HUES6 (cell line): ENCODE measurements at regions not wholly inside any gene's neighbourhood (a gene's known extent, or its start where the extent isn't known, plus 50 kb on each side); places are given as distances from the start of the nearest gene placed in this dataset.

Source experiments
- H3K27ac ChIP-seq: 2 replicates; pipeline ENCODE4 v1.7.0; 2013; ENCODE audit warnings: low read depth, mild to moderate bottlenecking, low read length, inconsistent platforms
- H3K27me3 ChIP-seq: 2 replicates; pipeline ENCODE4 v1.6.1; 2013; ENCODE audit warnings: low read length; ENCODE audit not compliant: control insufficient read depth, insufficient read depth
- H3K36me3 ChIP-seq: 2 replicates; pipeline ENCODE4 v1.6.1; 2013; ENCODE audit warnings: low read length; ENCODE audit not compliant: control insufficient read depth, insufficient read depth
- H3K4me1 ChIP-seq: 2 replicates; pipeline ENCODE4 v1.6.1; 2013; ENCODE audit warnings: low read length; ENCODE audit not compliant: control insufficient read depth, insufficient read depth
- H3K4me3 ChIP-seq: 2 replicates; pipeline ENCODE4 v1.5.1; 2013; ENCODE audit warnings: low read depth, low read length
- H3K9ac ChIP-seq: one replicate; pipeline ENCODE4 v1.6.1; 2013; ENCODE audit warnings: mild to moderate bottlenecking, low read length
- H3K9me3 ChIP-seq: 2 replicates; pipeline ENCODE4 v1.6.1; 2013; ENCODE audit warnings: low read depth, low read length; ENCODE audit not compliant: control insufficient read depth, insufficient read depth

DNA sequence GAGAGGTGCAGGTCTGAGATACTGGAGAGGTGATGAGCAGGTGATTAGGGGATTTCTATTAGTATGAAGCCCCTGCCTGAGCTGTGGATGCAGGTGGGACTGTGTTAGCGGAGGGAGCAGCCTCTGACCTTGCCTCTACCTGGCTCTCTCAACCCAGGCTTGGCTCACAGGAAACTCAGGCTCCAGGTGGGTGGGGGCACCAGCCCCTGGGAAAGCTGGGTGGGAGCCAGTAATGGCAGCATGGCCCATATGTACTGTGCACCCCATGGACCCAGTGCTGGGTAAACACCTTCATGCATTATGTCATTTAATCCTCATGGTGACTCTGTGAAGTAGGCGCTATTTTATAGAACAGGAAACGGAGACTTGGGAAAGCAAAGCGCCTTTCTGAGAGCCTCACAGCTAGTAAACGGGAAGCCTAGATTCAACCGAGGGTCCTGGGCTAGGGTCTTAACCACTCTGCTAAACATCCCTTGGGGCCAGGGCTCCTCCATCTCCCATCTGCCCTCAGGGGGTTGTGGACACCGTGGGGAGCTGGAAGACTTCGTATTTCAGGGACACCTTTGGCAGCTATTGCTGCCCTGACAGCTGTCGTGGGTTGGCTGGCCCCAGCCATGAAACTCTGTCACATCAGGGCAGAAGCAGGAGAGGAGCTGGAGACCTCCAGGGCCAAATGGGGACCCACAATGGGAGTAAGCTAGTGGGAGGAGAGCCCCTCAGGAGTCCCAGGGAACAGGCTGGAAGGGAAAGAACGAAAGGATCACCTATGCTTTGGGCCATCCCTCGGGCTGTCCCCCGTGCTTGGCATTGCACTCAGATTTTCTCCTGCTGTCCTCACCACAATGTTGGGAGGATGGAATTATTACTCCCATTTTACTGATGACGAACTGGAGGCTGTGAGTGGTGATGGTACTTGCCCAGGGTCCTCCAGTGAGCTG, 59.6 kb upstream of the CSF3R start:
- H3K4me1 ChIP-seq = no peaks in the 10 kb centered on the region
- no peak overlapping the region for H3K4me3 ChIP-seq
- no peaks in the 10 kb centered on the region for H3K36me3 ChIP-seq
- H3K9ac ChIP-seq = no peak overlapping the region
- no peak overlapping the region for H3K27ac ChIP-seq
- no peaks in the 10 kb centered on the region for H3K9me3 ChIP-seq
- H3K27me3 ChIP-seq = peaks cover 5% of the 10 kb centered on the region

- Histone ChIP-seq H3K27me3 (no peaks in the 10 kb centered on the region), H3K9ac (no peak overlapping the region), H3K36me3 (no peaks in the 10 kb centered on the region), H3K9me3 (no peaks in the 10 kb centered on the region), H3K4me3 (no peak overlapping the region), H3K4me1 (no peaks in the 10 kb centered on the region), H3K27ac (no peak overlapping the region)
Observed at GRCh38 chr1:36540056-36540455, 57.3 kb upstream of the CSF3R start.

- Histone ChIP-seq H3K9me3 (no peaks in the 10 kb centered on the region), H3K27me3 (no peaks in the 10 kb centered on the region), H3K4me1 (no peaks in the 10 kb centered on the region), H3K4me3 (no peak overlapping the region), H3K27ac (no peak overlapping the region), H3K36me3 (no peaks in the 10 kb centered on the region), H3K9ac (no peak overlapping the region)
Observed at GRCh38 chr1:36539526-36539925, 56.8 kb upstream of the CSF3R start.

- H3K27me3 ChIP-seq = no peaks in the 10 kb centered on the region
- H3K9ac ChIP-seq = no peak overlapping the region
- no peaks in the 10 kb centered on the region for H3K9me3 ChIP-seq
- H3K4me3 ChIP-seq = no peak overlapping the region
- H3K4me1 ChIP-seq = no peaks in the 10 kb centered on the region
- no peaks in the 10 kb centered on the region for H3K36me3 ChIP-seq
- no peak overlapping the region for H3K27ac ChIP-seq
Observed at GRCh38 chr1:36537991-36538390, 55.3 kb upstream of the CSF3R start.

GRCh38 chr1:36537190-36537768, 54.6 kb upstream of the CSF3R start:
- Histone ChIP-seq H3K27ac (no peak overlapping the region), H3K27me3 (no peaks in the 10 kb centered on the region), H3K36me3 (no peaks in the 10 kb centered on the region), H3K4me1 (no peaks in the 10 kb centered on the region), H3K4me3 (no peak overlapping the region), H3K9ac (no peak overlapping the region), H3K9me3 (peaks cover 3% of the 10 kb centered on the region; the same call in 1 of the 2 replicates)

DNA sequence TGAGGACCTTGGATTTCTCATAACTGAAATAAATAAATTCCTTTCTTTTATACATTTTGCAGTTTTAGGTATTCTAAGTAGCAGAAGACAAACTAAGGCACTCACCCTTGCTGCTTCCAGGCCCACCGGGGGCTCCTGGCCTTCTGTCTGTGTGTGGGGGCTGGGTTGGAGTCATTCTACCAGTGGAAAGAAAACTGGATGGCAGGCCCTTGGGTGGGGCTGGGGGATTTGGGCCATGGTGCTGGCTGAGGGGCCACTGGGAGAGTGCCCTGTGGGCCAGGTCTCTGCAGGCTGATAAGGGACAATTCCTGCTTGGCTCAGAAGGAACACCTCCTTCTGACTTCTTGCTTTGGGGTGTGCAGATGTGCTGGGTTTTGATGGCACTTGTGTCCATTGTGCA, 54.0 kb upstream of the CSF3R start:
- H3K9ac ChIP-seq = no peak overlapping the region
- no peaks in the 10 kb centered on the region for H3K4me1 ChIP-seq
- peaks cover 7% of the 10 kb centered on the region; the same call in 1 of the 2 replicates for H3K9me3 ChIP-seq
- no peaks in the 10 kb centered on the region for H3K36me3 ChIP-seq
- no peak overlapping the region for H3K27ac ChIP-seq
- no peaks in the 10 kb centered on the region for H3K27me3 ChIP-seq
- H3K4me3 ChIP-seq = no peak overlapping the region

DNA sequence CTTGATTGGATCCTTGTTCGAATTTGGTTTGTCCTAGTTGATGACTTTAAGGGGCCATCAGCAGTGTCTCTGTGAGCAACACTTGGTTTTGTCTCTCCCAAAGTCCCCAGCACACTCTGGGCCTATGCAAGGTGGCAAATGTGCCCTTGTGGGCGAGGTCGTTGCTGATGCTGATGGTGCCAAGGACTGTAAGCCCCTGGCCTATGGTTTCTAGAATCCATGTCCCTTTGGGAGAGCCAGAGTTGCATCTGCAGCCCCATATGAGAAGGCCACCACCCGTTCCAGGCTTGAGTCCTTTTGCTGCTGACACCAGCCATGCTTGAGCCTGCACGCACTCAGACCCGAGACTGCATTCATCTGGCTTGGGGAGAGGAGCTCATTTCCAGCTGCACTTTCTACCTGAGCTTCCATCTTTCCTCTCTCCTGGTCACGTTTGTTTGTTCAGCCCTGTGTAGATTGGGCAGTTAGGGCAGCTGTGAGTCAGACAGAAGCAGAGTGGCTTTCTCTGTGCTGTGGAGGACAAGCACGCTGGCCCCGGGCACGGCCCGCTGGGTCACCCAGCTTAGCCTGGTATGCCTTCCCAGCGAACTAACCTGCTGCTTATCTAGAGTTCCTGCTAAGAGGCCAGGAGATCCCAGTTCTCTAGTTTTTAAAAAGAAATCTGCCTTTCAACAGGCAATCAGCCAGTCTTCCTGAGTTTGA, 52.1 kb upstream of the CSF3R start:
- peaks cover 7% of the 10 kb centered on the region; the same call in 1 of the 2 replicates for H3K9me3 ChIP-seq
- H3K4me1 ChIP-seq = no peaks in the 10 kb centered on the region
- no peaks in the 10 kb centered on the region for H3K27me3 ChIP-seq
- no peaks in the 10 kb centered on the region for H3K36me3 ChIP-seq
- H3K4me3 ChIP-seq = no peak overlapping the region
- no peak overlapping the region for H3K9ac ChIP-seq
- H3K27ac ChIP-seq = no peak overlapping the region

- no peak overlapping the region for H3K4me3 ChIP-seq
- H3K4me1 ChIP-seq = no peaks in the 10 kb centered on the region
- H3K36me3 ChIP-seq = no peaks in the 10 kb centered on the region
- no peak overlapping the region for H3K9ac ChIP-seq
- peaks cover 7% of the 10 kb centered on the region; the same call in 1 of the 2 replicates for H3K9me3 ChIP-seq
- H3K27ac ChIP-seq = no peak overlapping the region
- no peaks in the 10 kb centered on the region for H3K27me3 ChIP-seq
Observed at GRCh38 chr1:36533897-36534296, 51.2 kb upstream of the CSF3R start.

GRCh38 chr1:36532810-36533401, 50.2 kb upstream of the CSF3R start:
- no peak overlapping the region for H3K9ac ChIP-seq
- H3K9me3 ChIP-seq = peaks cover 7% of the 10 kb centered on the region; the same call in 1 of the 2 replicates
- H3K27ac ChIP-seq = no peak overlapping the region
- H3K4me3 ChIP-seq = no peak overlapping the region
- H3K27me3 ChIP-seq = no peaks in the 10 kb centered on the region
- H3K36me3 ChIP-seq = no peaks in the 10 kb centered on the region
- no peaks in the 10 kb centered on the region for H3K4me1 ChIP-seq
